IPS-NIHi7 (cell line): ENCODE measurements at regions not wholly inside any gene's neighbourhood (a gene's known extent, or its start where the extent isn't known, plus 50 kb on each side); places are given as distances from the start of the nearest gene placed in this dataset.

Experiments
- DNase-seq: peaks from one replicate; pipeline ENCODE4 v3.0.0; 2012; ENCODE audit warnings: mixed read lengths; ENCODE audit errors: extremely low spot score

GRCh38 chrX:121102101-121102500 lies 54.7 kb downstream of the GLUD2 start:
- no peak for DNase-seq

- DNase-seq = no peak
Observed at GRCh38 chrX:121103381-121103780, 56.0 kb downstream of the GLUD2 start.

GRCh38 chrX:121106484-121107235 lies 59.2 kb downstream of the GLUD2 start:
- no peak for DNase-seq

GRCh38 chrX:121109986-121110385 lies 62.6 kb downstream of the GLUD2 start:
- DNase-seq = no peak

GRCh38 chrX:121110536-121110935 lies 63.1 kb downstream of the GLUD2 start:
- DNase-seq = no peak

GRCh38 chrX:121114691-121115090 lies 67.3 kb downstream of the GLUD2 start:
- DNase-seq = no peak

- no peak for DNase-seq
Observed at GRCh38 chrX:121120690-121121605, 73.5 kb downstream of the GLUD2 start.

- DNase-seq = no peak
Observed at GRCh38 chrX:121122332-121122731, 74.9 kb downstream of the GLUD2 start.

GRCh38 chrX:121128925-121129877 lies 81.8 kb downstream of the GLUD2 start:
- DNase-seq = no peak

- DNase-seq = no peak
Observed at GRCh38 chrX:121132675-121133074, 85.3 kb downstream of the GLUD2 start.

- DNase-seq = no peak
Observed at GRCh38 chrX:121135488-121136207, 88.2 kb downstream of the GLUD2 start.

GRCh38 chrX:121146059-121146628 lies 98.7 kb downstream of the GLUD2 start:
- DNase-seq = no peak

GRCh38 chrX:121150217-121150616 lies 102.8 kb downstream of the GLUD2 start:
- no peak for DNase-seq

GRCh38 chrX:121151293-121151692 lies 103.9 kb downstream of the GLUD2 start:
- DNase-seq = no peak

- no peak for DNase-seq
Observed at GRCh38 chrX:121154858-121155404, 107.5 kb downstream of the GLUD2 start.

- DNase-seq = no peak
Observed at GRCh38 chrX:121160987-121161386, 113.6 kb downstream of the GLUD2 start.

- peak; percentile 14 for DNase-seq
Observed at GRCh38 chrX:121161501-121161933, 114.1 kb downstream of the GLUD2 start.

- no peak for DNase-seq
Observed at GRCh38 chrX:121163443-121163842, 116.0 kb downstream of the GLUD2 start.

- no peak for DNase-seq
Observed at GRCh38 chrX:121165930-121166359, 118.5 kb downstream of the GLUD2 start.
